DMS79 (cell line): ENCODE measurements at regions not wholly inside any gene's neighbourhood (a gene's known extent, or its start where the extent isn't known, plus 50 kb on each side); places are given as distances from the start of the nearest gene placed in this dataset.
"Not testable (repeated sequence)": the region's sequence is repeated elsewhere in the genome, so short reads cannot be mapped to it uniquely, and the experiment has no call there.

Experiments
- DNase-seq: peaks from one replicate; lab custom pipeline; 2025; lab: John Stamatoyannopoulos, UW

DNA sequence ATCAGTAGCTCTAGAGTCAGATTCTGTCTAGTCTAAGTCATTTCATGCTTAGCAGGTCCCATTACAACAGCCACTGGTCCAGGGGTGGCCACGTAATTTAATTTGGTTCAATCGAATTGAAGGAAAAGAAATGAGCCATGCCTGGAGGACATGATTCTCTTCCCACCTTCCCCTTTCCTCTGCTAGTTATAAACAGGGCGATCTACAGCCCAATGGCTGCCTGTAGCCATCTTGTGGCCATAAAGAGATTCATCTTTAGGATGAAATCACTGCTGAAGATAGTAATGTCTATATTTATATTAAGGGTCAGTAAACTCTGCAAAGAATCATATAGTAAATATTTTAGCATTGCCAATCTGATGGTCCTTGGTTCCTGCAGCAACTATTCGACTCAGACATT, 107.4 kb downstream of the SPDYE17 start:
- not testable (repeated sequence) for DNase-seq

DNA sequence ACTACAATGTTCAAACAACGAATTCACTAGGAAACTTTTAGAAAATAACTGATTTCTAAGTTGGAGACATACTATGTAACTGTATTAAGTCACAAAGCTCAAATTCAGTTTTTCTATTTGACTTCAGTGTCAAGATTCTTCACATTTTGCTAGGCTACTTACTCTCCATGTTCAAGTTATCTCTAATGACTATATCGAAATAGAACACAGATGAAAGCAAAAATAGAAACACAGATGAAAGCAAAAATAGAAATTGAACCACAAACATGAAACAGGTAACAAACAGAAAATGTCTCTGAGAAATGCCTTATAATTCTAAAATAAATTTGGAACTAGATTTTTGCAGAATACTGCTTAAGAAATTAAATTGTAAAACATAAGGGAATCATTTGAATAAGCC, 113.5 kb downstream of the SPDYE17 start:
- DNase-seq: not testable (repeated sequence)

DNA sequence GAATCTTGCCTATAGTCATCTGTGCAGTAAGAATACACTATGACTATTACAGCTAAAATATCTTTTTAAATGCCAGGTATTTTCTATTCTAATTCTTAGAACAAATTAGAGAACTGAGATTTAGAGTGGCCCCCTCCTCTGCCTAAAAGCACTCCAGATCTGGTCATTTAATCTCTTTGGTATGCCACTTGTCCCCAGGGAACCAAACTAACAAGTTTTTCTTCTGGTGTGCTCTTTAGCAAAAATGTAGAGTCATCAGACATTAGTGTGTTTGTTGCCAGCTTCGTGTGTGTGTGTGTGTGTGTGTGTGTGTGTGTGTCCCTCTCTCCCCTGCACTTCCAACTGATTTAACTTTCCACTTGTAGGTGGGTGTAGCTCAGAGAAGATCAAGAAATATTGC, 117.8 kb downstream of the SPDYE17 start:
- DNase-seq: peak; percentile 33

DNA sequence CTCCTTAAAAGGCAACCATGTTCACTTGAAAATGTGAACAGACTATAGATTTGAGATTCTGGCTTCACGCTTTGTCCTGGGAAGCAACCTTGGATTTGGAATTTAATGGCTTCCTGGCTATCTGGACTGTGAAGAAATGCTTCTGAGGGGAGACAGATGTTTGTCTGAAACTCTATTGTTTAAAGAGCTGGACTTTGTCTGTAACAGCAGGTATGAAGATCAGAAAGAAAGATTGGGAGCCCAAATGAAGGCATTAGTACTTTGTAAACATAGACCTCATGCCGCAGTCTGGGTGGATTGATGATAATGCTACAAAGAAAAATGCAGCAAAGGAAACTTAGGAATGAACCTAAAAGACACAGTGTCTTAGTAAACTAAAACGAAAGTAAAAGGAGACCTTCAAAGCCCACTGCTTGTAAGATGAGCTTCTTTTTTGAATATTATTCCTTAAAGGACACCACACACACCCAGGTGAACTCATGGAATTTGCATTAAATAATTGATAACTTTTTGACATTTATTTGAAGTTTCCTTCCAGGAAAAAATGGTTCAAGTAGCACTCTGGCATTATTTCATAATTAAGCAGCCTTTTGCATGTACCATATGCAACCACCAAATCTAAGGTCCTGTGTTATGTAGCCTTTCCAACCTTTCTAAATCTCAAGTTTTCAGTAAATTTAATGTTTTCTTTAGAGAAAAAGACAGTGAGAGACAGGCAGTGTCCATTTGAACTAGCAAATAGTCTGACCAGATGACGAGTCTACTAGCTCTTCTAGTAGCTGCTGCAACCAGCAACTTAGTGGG, 119.9 kb downstream of the SPDYE17 start:
- not testable (repeated sequence) for DNase-seq

DNA sequence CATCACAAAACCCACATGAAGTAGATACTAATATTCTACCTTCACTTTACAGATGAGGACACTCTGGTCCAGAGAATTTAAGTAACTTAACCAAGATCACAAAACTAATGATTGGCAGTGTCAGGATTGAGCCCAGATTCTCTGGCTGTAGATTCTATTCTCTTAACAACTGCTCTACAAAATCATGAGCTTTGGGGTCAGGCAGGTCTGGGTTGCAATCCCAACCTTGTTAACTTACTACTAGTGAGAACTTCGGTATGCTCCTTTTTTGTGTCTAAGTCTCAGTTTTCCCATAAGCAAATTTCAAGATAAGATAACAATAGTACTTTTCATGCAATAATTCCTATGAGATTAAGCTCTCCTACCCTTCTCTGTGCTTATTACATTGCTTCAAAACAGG, 127.5 kb downstream of the SPDYE17 start:
- DNase-seq: not testable (repeated sequence)

DNA sequence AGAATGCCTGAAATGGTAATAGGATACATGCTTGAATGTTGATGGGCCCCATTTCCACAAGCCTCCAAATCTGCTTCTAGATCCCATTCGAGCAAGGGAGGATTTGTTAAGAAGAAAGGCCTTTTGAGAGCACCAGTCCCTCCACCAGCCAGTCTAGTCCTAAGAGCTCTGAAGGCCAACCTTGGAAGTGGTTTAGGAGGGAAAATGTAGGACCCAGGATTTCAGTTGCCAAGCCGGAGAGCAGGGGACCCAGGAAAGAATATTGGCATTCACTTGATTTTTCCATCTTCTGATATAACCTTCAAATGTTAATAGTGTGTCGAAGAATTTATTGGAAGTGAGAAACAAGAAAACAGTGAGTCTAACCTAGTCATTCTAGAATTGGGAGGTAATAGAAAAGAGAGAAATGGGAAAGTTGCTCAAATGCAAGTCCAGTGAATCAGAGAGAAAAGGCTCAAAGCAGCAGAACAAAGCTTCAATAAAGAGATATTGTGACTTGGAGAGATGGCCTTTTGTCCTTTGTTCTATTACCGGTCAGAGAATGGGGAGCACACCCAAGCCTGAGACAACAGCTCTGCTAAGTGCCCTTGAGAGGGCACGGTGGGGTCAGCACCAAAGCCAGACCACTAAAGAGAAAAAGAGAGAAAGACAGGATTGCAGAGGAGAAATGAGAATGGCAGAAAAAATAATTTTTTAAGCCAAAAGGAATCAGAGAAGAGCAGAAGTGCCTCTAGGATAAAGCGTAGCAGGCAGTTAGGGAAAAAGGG, 130.0 kb downstream of the SPDYE17 start:
- not testable (repeated sequence) for DNase-seq

DNA sequence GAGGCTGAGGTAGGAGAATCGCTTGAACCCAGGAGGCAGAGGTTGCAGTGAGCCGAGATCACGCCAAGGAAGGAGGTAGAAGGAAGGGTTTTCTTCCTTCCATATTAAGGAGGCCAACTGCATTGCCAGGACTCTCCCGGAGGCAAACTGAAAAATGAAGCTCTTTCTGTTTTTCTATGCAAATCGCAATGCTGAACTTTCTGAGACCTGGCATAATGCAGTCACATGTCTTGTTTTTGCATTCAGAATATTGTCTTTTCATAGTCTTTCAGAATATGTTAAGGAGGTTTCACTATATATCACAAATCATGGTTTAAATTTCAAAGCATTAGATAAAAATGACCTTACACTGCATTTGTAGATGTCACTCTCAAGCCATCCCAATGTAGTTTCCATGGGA, 133.4 kb downstream of the SPDYE17 start:
- DNase-seq: not testable (repeated sequence)

DNA sequence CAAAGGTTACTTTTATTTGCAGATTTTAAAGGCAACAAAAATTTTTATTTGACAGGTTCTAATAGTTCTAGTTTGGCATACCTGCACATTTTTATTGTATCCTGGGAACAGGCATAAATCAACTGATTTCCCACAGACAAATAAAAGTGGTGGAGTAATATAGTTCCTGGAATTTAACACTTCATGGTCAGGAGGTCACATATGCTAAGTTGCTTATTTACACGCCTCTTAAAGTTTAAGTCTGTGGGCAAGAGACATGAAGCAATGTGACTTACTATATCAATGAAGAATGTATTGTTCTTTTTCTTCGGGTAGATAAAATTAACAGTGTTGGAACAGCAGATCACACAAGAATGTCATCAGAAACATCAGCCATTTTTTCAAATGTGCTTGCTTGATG, 135.2 kb downstream of the SPDYE17 start:
- DNase-seq: not testable (repeated sequence)

DNA sequence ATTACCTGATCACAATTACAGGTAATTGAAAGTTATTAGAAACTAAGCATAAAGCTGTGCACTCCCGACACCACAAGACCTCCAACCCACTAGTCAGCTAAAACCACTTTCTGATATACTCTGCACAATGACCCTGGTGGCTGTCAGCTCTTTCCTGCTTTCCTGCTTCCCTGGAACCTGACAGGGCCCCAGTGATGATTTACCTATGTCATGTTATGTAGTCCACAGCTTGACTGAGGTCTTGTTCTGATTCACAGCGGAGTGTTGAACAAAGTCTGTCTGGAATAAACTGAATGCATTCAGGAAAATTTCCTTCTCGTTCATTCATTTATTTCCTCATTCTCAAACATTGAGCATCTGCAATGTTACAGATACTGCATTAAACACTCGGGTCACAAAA, 136.5 kb downstream of the SPDYE17 start:
- DNase-seq: not testable (repeated sequence)

DNA sequence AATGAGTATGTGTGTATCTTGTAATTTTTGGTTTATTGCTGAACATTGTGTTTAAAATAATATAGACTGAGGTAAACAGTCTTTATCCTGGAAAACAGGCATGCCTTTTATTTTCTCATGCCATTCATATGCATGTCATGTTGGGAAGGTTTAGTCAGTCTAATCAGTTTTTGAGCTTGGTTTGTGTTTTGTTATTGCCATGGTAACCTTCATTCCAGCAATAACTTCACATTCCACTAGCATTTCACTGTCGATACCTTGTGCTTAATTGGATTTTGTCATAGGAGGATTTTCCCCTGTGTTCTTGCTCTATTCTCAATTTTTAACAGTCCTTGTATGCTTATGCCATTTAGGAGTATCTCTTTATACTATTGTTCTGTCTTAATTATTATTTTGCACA, 140.4 kb downstream of the SPDYE17 start:
- not testable (repeated sequence) for DNase-seq

DNA sequence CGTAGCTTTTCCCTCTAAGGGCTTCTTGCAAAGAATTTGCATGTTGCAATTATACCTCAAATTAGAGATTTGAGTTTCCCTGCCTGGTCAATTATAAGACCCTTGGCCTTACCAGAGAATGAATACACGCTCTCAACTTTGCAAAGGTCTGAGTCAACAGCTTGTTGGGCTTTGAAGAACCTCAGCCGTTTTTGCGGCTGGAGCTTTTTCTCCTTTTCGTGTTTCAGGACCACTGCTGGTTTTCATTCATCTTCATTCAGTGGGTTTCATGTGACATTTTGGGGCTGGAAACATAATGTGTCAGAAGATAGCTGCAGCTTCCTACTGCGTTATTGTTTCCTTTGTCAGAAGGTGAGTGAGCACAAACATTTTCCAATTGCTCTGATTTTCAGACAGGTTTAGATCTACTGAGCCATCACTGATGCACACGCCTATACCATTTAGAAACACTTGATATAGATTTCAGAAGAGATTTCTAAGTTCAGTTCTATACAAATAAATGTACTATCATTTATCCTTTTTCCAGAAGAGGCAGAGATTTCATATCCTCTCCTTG, 152.3 kb downstream of the SPDYE17 start:
- DNase-seq: not testable (repeated sequence)

DNA sequence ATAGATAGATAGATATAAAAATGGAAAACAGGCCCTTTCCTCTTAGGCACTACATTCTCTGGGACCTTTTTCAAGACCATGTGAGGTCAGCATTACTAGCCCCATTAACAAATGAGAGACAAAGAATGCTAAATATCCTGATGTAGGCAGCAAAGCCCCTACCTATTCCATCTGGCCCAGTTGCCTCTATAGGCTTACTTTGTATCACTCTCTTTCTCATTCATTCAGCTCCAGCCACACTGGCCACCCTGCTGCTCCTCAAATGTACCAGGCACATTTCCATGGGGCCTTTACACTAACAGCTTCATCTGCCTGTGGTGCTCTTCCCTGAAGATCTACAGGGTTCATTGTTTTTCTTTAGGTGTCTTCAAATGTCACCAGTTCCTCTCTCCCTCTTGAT, 156.4 kb downstream of the SPDYE17 start:
- DNase-seq: not testable (repeated sequence)

DNA sequence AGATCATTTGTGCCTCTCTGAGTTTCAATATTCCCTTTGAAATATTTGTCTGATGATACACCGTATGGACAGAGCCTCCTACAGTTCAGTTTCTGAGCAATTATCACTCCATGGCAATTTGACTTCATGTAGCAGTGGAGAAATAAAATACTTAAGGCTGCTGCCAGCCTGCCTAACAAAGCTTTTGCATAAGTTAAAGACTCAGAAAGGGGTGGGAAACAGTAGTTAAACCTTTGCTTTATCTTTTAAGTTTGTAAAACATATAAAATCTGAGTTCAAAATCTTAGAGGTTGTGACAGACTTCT, 161.7 kb downstream of the SPDYE17 start:
- DNase-seq: not testable (repeated sequence)

DNA sequence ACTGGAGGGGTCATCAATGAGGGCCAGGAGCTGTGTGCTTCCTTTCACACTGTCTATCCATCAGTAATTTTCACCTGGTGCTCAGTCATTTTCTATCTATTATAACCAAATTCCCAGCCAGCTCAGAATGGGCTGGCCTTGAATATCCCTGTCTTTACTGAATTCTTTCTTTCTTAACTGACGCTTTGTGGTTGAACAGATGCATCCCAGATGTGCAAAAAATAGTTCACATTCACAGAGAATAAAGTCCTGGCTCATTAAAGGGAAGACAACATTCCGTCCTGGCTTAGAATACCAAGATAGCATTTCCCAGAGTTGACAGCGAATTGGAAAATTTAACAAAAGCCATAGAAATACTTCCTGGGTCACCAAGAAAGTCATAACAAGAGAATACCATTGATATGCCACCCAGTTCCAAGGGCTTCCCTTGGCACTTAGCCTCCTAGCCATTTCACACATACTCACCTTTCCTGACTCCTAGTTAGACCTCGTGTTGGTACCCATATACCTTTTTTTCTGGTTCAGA, 164.7 kb downstream of the SPDYE17 start:
- not testable (repeated sequence) for DNase-seq

DNA sequence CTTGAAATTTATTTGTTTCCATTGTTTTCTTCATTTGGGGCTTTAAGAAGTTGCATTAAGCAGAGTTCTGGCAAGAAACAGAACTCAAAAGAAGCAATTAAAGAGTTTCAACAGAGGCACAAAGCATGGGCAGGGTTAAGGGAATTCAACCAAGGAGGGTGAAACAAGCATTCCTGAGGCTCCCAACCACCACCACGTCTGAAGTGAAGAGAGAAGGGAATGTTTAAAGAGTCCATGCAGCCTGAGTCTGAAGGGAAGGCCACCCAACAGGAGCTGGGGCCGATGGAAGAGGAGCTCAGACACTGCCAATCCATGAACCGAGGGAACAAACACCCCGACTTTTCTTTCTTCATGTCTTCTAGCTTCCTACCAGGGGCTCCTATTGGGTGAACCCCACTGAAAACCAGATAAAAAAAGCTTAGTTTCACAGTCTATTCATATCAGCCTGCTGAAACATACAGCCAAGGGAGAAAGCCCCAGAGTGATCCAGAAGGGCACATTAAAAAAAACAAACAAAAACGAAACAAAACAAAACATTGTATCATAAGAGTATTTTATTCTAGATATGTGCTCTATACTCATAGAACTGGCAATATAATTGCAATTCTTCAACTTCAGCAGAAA, 168.9 kb downstream of the SPDYE17 start:
- DNase-seq: not testable (repeated sequence)

DNA sequence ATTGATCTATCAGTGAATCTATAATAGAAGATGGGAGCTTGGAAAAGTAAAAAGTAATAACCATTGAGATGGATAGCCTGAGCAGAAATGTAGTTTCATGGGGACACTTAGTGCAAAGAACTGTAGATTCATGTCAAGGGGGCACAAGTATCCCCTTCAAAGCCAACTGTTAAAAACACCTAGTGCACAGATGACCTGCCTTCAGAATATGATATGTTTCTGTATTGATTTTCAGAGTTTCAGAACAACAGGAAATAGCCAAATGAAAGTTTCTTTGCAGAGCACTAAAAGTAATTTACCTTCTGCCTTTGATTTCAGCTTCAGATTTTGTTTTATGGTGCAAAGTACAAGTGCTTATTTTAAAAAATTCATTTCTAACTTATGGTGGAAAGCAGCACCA, 169.9 kb downstream of the SPDYE17 start:
- DNase-seq: not testable (repeated sequence)

DNA sequence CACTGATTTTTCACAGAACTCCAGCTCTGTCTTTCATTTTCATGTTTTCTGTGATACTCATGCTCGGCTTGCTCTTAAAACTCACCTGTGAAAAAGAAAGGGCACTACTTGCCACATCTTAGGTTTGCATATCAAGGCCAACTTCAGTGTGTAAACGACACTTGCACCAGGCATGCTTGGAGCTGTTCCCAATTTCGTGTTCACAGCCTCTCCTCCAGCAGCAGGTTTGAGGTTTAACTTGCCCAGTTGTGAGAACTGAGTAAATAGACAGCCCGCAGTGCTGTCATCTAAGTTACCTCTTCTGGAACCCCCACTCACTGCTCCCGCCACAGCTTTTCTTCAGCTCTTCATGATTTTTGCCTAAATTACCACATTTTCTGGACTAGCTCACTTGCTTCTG, 172.2 kb downstream of the SPDYE17 start:
- not testable (repeated sequence) for DNase-seq

DNA sequence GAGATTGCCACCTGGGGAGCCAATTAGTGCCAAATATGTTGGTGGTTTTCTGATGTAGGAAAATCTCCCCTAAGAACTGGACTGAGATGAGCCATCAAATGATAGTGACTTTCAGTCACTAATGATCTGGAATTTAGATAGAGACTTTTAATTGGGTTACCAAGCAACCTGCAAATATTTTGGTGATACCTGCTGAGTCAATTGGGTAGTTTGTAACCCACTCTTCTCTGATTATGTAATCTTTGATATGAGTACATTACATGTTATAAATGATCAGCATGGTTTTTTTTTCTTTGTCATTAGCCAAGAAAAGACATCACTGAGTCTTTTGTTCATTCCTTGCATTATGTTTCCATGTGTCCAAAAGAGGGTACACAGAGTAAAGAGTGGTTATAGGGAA, 177.5 kb downstream of the SPDYE17 start:
- not testable (repeated sequence) for DNase-seq

DNA sequence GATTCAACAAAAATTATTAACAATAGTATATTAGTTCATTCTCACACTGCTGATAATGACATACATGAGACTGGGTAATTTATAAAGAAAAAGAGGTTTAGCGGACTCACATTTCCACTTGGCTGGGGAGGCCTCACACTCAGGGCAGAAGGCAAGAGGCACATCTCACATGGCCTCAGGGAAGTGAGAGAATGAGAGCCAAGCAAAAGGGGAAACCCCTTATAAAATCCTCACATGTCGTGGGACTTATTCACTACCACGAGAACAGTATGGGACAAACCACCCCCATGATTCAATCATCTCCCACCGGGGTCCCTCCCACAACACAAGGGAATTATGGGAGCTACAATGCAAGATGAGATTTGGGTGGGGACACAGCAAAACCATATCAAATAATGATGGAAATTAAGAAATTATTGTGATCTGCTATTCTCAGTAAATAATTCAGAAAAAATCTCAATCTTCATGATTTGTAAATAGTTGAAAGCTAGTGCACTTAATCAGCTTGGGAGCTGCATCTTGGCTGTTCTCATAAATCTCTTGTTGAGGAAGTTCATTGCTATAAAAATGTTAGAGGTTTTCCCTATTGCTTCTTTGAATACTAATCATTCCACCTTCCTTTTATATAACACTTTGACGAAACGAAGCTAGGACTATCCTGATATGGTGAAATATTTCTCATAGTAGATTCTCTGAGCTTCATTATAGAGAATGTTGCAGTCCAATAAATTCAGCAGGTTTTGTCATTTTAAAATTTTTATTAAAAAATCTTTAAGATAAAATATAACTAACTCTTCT, 179.2 kb downstream of the SPDYE17 start:
- not testable (repeated sequence) for DNase-seq

DNA sequence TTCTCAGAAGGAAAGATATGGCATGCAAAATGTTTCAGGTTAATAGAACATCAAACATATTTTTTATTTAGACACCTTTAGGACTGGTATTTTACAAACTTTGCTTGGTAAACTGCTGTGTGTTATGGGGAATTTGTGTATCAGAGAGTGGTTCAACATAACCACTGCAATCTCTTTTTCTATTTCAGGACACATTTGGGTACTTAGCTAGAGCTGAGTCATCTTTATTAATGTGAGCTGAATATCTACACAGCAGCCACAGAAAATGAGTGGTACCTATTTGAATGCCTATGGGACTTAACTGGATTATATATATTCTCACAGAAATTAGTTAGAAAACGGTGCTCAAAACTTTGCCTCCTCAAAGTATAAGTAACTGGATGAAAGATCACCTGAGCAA, 179.8 kb downstream of the SPDYE17 start:
- not testable (repeated sequence) for DNase-seq

DNA sequence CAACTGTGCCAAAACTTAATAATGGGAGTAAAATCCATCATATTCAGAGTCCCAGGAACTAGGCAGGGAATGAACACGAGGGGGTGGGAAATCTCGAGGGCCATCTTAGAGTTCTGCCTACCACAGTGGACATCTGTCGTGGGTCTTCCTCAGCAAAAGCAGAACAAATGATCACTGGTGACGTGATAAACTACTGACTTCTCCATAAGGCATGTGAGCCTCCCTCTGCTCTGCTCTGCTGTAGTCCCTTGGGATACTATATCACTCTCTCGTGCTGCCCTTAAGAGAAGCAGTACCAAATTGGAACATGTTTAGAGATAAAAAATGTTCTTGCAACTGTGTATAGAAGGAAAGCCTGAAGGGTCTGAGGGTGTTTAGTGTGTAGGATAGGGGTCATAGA, 180.5 kb downstream of the SPDYE17 start:
- not testable (repeated sequence) for DNase-seq
